ENCODE measurements at regions not wholly inside any gene's neighbourhood (a gene's known extent, or its start where the extent isn't known, plus 50 kb on each side); places are given as distances from the start of the nearest gene placed in this dataset.

GRCh38 chr6:14671261-14671681, 553.7 kb downstream of the CD83 start:
- no peaks in the 10 kb centered on the region for H3K27me3 ChIP-seq (ENCODE audit: insufficient read depth)
- H4K20me1 ChIP-seq (ENCODE audit: insufficient read depth), result no peaks in the 10 kb centered on the region
- WGBS (ENCODE audit: low lambda C conversion rate), result 58% methylated on average over 1 of the region's 1 CpG
- no peaks in the 10 kb centered on the region for H3F3A ChIP-seq (replicated peaks; ENCODE audit: insufficient read depth)
- no peaks in the 10 kb centered on the region for H3K9me3 ChIP-seq
- H3K9ac ChIP-seq, result no peak overlapping the region
- no peak for TF ChIP-seq GATA2 (CRISPR knock-in tag; IDR thresholded peaks at IDR 0.05)
- TF ChIP-seq SIN3A (IDR thresholded peaks at IDR 0.05; ENCODE audit: borderline replicate concordance, low read depth, low read length), result no peak
- no peak for TF ChIP-seq ELF1 (IDR thresholded peaks at IDR 0.05)
- TF ChIP-seq TAF1 (IDR thresholded peaks at IDR 0.05; ENCODE audit: borderline replicate concordance, low read depth, low read length), result no peak
- TF ChIP-seq JUND (IDR thresholded peaks at IDR 0.05), result no peak
- TF ChIP-seq, protein P1, sequence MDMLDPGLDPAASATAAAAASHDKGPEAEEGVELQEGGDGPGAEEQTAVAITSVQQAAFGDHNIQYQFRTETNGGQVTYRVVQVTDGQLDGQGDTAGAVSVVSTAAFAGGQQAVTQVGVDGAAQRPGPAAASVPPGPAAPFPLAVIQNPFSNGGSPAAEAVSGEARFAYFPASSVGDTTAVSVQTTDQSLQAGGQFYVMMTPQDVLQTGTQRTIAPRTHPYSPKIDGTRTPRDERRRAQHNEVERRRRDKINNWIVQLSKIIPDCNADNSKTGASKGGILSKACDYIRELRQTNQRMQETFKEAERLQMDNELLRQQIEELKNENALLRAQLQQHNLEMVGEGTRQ (IDR thresholded peaks at IDR 0.05; ENCODE audit: borderline replicate concordance, low read depth, low read length), result no peak
- TF ChIP-seq RXRA (IDR thresholded peaks at IDR 0.05; ENCODE audit: borderline replicate concordance, low read depth), result no peak
- no peak for TF ChIP-seq CHD2 (IDR thresholded peaks at IDR 0.05; ENCODE audit: low read length, partially characterized antibody)
- no peak for TF ChIP-seq RCOR1 (IDR thresholded peaks at IDR 0.05; ENCODE audit: low read length)
- TF ChIP-seq YY1 (IDR thresholded peaks at IDR 0.05; ENCODE audit: low read depth), result no peak
- TF ChIP-seq IRF3 (IDR thresholded peaks at IDR 0.05; ENCODE audit: low read depth, low read length), result no peak
- no peak overlapping the region for H3K27ac ChIP-seq (ENCODE audit: low read depth in 2 of 2, low read length in 1 of 2)
- no peaks in the 10 kb centered on the region for H3K36me3 ChIP-seq (replicated peaks in 1 of 2; ENCODE audit: control insufficient read depth in 1 of 2, insufficient read depth in 2 of 2, low read length in 1 of 2)
- no peak overlapping the region for H3K4me3 ChIP-seq (ENCODE audit: low read depth in 2 of 2, low read length in 1 of 2)
- H2AFZ ChIP-seq (ENCODE audit: low read depth), result no peak overlapping the region
- ChIA-PET POLR2A (no interaction called here), CTCF (no interaction called here)
- H3K4me2 ChIP-seq, result no peak overlapping the region
- no peaks in the 10 kb centered on the region; a peak in 2 of 4 replicates for H3K4me1 ChIP-seq (ENCODE audit: control insufficient read depth in 1 of 2, insufficient read depth in 2 of 2, low read depth in 1 of 2, low read length in 1 of 2)
- DNase-seq, result no peak
- H3K79me2 ChIP-seq (ENCODE audit: insufficient read depth), result no peaks in the 10 kb centered on the region
- H3K9me2 ChIP-seq, result no peaks in the 10 kb centered on the region

DNA sequence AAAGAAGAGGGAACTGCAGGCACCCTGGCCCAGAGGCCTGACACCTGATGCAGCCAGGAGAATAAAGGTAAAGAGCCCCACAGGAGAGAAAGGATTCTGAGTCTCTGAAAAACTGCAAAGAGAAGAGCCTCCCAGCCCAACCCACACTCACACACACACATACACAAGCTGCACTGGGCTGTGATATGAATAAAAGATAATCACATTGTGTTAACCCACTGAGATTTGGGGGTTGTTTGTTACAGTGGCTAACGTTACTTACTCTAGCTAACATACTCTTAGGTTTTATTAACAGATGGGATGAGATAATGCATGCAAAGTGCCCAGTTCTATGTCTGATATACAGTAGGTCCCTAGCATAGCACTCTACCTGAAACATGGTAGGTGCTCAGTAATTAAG, 554.4 kb downstream of the CD83 start:
- H3K79me2 ChIP-seq (ENCODE audit: insufficient read depth), result no peaks in the 10 kb centered on the region
- no peaks in the 10 kb centered on the region; a peak in 2 of 4 replicates for H3K4me1 ChIP-seq (ENCODE audit: control insufficient read depth in 1 of 2, insufficient read depth in 2 of 2, low read depth in 1 of 2, low read length in 1 of 2)
- H2AFZ ChIP-seq (ENCODE audit: low read depth), result no peak overlapping the region
- WGBS (ENCODE audit: low lambda C conversion rate), result 22% methylated on average over 1 of the region's 1 CpG
- no peaks in the 10 kb centered on the region for H3K36me3 ChIP-seq (replicated peaks in 1 of 2; ENCODE audit: control insufficient read depth in 1 of 2, insufficient read depth in 2 of 2, low read length in 1 of 2)
- no peak overlapping the region for H3K4me3 ChIP-seq (ENCODE audit: low read depth in 2 of 2, low read length in 1 of 2)
- H3K27me3 ChIP-seq (ENCODE audit: insufficient read depth), result no peaks in the 10 kb centered on the region
- no peaks in the 10 kb centered on the region for H3F3A ChIP-seq (replicated peaks; ENCODE audit: insufficient read depth)
- H3K9me3 ChIP-seq, result no peaks in the 10 kb centered on the region
- H4K20me1 ChIP-seq (ENCODE audit: insufficient read depth), result no peaks in the 10 kb centered on the region
- no peak overlapping the region for H3K27ac ChIP-seq (ENCODE audit: low read depth in 2 of 2, low read length in 1 of 2)
- ChIA-PET CTCF (no interaction called here), POLR2A (no interaction called here)
- TF ChIP-seq CTCF (IDR thresholded peaks at IDR 0.05) (no peak), RFX5 (IDR thresholded peaks at IDR 0.05; ENCODE audit: low read length) (no peak), NRF1 (IDR thresholded peaks at IDR 0.05; ENCODE audit: low read depth, low read length) (no peak), PBX3 (IDR thresholded peaks at IDR 0.05) (no peak), NFIC (IDR thresholded peaks at IDR 0.05; ENCODE audit: borderline replicate concordance) (no peak), EP300 (IDR thresholded peaks at IDR 0.05; ENCODE audit: borderline replicate concordance in 1 of 2, low read depth in 1 of 2, low read length in 1 of 2) (no peak), CHD2 (IDR thresholded peaks at IDR 0.05; ENCODE audit: low read length, partially characterized antibody) (no peak), FOXJ3 (CRISPR knock-in tag; IDR thresholded peaks at IDR 0.05) (no peak), EZH2phosphoT487 (IDR thresholded peaks at IDR 0.05; ENCODE audit: borderline replicate concordance, low read depth) (no peak), RXRA (IDR thresholded peaks at IDR 0.05; ENCODE audit: borderline replicate concordance, low read depth) (no peak), SMC3 (IDR thresholded peaks at IDR 0.05; ENCODE audit: low read depth, low read length) (no peak), SIN3A (IDR thresholded peaks at IDR 0.05; ENCODE audit: borderline replicate concordance, low read depth, low read length) (no peak)
- TF ChIP-seq, protein P2, sequence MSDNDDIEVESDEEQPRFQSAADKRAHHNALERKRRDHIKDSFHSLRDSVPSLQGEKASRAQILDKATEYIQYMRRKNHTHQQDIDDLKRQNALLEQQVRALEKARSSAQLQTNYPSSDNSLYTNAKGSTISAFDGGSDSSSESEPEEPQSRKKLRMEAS (IDR thresholded peaks at IDR 0.05; ENCODE audit: low read depth), result no peak
- no peak overlapping the region for H3K4me2 ChIP-seq
- no peaks in the 10 kb centered on the region for H3K9me2 ChIP-seq
- DNase-seq, result no peak
- H3K9ac ChIP-seq, result no peak overlapping the region

Data from SK-N-SH (cell line).